HFFc6 (cell line): ENCODE measurements at regions not wholly inside any gene's neighbourhood (a gene's known extent, or its start where the extent isn't known, plus 50 kb on each side); places are given as distances from the start of the nearest gene placed in this dataset.
A peak's percentile ranks its signal among the peaks of the same experiment; 100 is the strongest.

ENCODE experiments used
- DNase-seq: peaks from one replicate; pipeline ENCODE4 v3.0.0-alpha.2; 2018
- H3K27ac Mint-ChIP-seq: 2 replicates; pipeline ENCODE4 v1.8.0; 2020; ENCODE audit warnings: mild to moderate bottlenecking, mixed read lengths
- H3K27me3 Mint-ChIP-seq: 2 replicates; pipeline ENCODE4 v1.8.0; 2021; ENCODE audit warnings: mild to moderate bottlenecking, moderate library complexity, mixed read lengths; ENCODE audit not compliant: insufficient read depth
- H3K36me3 Mint-ChIP-seq: 2 replicates; pipeline ENCODE4 v1.8.0; 2021; ENCODE audit warnings: low read depth, mixed read lengths
- H3K4me1 Mint-ChIP-seq: 2 replicates; pipeline ENCODE4 v1.8.0; 2020; ENCODE audit warnings: low read depth, mixed read lengths
- H3K4me3 Mint-ChIP-seq: 2 replicates; pipeline ENCODE4 v1.8.0; 2020; ENCODE audit warnings: mild to moderate bottlenecking, moderate library complexity, mixed read lengths
- H3K9me3 Mint-ChIP-seq: 2 replicates; pipeline ENCODE4 v1.8.0; 2020; ENCODE audit warnings: mild to moderate bottlenecking, mixed read lengths
- TF ChIP-seq, protein P1 (sequence below): fragments of 200-600 bp; sonication (generic); IDR thresholded peaks from 2 replicates; pipeline ENCODE4 v1.5.0; 2021; ENCODE audit warnings: antibody characterized with exemption, mild to moderate bottlenecking

DNA sequence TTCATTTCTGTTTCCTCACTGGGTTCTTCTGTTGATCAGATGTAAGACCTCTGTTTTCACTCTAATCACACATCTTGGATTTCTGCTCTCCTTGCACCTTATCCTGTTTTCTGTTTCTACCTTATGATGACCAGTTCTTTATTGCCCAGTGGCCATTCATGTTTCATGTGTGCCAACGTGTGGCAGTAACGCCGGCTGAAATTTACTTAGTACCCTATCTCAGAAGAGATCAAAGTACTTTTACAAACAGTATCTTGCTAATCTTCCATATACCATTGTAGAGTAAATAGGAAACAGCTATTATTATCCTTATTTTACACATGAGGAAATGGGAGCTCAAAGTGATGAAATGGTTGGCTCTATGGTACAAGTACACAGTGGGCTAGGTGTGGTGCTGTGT, 74.0 kb downstream of the GATA3 start:
- TF ChIP-seq, protein P1, sequence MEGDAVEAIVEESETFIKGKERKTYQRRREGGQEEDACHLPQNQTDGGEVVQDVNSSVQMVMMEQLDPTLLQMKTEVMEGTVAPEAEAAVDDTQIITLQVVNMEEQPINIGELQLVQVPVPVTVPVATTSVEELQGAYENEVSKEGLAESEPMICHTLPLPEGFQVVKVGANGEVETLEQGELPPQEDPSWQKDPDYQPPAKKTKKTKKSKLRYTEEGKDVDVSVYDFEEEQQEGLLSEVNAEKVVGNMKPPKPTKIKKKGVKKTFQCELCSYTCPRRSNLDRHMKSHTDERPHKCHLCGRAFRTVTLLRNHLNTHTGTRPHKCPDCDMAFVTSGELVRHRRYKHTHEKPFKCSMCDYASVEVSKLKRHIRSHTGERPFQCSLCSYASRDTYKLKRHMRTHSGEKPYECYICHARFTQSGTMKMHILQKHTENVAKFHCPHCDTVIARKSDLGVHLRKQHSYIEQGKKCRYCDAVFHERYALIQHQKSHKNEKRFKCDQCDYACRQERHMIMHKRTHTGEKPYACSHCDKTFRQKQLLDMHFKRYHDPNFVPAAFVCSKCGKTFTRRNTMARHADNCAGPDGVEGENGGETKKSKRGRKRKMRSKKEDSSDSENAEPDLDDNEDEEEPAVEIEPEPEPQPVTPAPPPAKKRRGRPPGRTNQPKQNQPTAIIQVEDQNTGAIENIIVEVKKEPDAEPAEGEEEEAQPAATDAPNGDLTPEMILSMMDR = no peak
- DNase-seq = no peak
- peaks cover 7% of the 10 kb centered on the region; the same call in 1 of the 2 replicates for H3K4me1 Mint-ChIP-seq
- peaks cover 4% of the 10 kb centered on the region for H3K27me3 Mint-ChIP-seq
- H3K27ac Mint-ChIP-seq = no peak overlapping the region
- H3K4me3 Mint-ChIP-seq = no peak overlapping the region
- no peaks in the 10 kb centered on the region; the same call in 1 of the 2 replicates for H3K9me3 Mint-ChIP-seq
- H3K36me3 Mint-ChIP-seq = no peaks in the 10 kb centered on the region

DNA sequence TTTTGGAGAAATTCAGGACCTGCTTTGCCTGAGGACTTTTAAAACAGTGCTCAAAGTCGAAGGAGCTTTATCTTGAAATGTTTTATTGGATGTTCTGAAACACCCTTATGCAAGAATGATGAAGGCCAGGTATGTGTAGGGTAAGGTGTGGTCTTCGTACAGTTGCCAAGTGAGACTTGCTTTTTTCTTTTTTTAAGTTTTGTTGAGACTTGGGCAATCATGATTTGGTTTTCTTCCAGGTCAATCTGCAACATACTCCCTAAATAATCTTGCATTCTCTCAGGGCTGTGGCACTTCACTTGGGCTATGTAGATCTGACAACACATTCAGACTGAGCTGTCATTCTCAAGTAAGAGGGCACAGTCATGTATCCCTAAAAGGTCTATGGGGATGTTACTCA, 75.0 kb downstream of the GATA3 start:
- no peak overlapping the region for H3K27ac Mint-ChIP-seq
- DNase-seq = no peak
- peaks cover 4% of the 10 kb centered on the region for H3K27me3 Mint-ChIP-seq
- TF ChIP-seq, protein P1 = no peak
- no peaks in the 10 kb centered on the region for H3K36me3 Mint-ChIP-seq
- no peaks in the 10 kb centered on the region; the same call in 1 of the 2 replicates for H3K9me3 Mint-ChIP-seq
- no peak overlapping the region for H3K4me3 Mint-ChIP-seq
- H3K4me1 Mint-ChIP-seq = peaks cover 7% of the 10 kb centered on the region; the same call in 1 of the 2 replicates

DNA sequence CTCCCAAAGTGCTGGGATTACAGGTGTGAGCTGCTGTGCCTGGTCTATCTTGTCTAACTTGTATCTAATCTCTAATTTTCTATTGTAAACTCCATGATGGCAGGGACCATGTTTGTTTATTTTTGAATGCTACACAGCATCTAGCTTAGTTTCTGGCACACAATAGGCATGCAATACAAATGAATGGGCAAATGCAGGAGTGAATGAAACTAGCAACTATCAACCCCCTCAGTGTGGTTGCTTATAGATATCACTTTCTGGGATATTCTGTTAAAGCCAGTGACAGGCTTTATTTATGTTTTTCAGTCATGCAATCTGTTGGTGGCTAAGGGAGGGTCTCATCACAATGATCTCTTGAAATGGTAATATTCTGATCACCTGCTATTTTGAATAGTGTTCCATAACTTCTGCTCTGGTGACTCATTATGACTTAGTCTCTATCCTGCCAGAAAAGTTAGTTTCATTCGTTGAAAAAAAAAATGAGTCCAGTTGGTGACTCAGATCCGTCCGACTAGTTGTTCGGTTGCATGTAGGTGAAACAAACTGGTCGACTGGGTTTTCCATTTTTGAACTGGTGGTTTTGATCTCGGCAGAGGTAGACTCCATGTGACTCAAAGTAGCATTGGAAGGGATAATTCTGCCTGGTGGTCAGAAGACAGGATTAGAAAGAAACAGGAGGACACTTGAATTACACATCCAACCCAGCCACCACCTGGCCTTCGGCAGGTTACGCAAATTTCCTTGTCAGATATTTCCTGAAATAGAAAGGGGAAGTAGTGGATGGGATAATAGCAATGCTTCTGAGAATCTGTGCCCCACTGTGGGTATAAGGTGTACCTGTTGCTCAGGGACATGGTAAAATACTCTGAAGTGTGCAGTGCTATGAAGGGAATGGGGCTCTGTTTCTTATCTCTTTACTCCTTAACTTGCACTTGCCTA, 76.8 kb downstream of the GATA3 start:
- TF ChIP-seq, protein P1 = no peak
- H3K36me3 Mint-ChIP-seq = no peaks in the 10 kb centered on the region
- H3K27me3 Mint-ChIP-seq = peaks cover 4% of the 10 kb centered on the region
- H3K27ac Mint-ChIP-seq = no peak overlapping the region
- H3K4me3 Mint-ChIP-seq = peak overlapping the region; percentile 55; the same call in 1 of the 2 replicates
- DNase-seq = no peak
- H3K9me3 Mint-ChIP-seq = no peaks in the 10 kb centered on the region; the same call in 1 of the 2 replicates
- H3K4me1 Mint-ChIP-seq = peaks cover 7% of the 10 kb centered on the region; the same call in 1 of the 2 replicates

DNA sequence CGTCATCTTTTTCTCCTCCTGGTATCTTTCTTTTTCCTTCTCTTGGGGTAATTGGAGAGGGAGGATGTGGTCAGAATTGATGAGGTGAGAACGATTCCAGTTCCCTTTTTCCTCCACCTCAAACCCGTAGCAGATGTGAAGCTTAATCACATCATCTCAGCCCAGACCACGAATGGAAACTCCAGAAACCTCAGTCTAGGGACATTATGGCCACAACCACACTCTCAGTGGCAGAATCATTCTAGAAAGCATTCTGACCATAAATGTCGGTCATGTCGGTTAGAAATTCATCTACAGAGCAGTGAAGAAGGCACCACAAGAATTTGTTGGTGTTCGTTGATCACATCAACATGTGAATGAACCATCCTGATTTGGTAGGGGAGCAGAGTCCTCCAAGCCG, 78.7 kb downstream of the GATA3 start:
- no peaks in the 10 kb centered on the region for H3K36me3 Mint-ChIP-seq
- peaks cover 4% of the 10 kb centered on the region for H3K27me3 Mint-ChIP-seq

DNA sequence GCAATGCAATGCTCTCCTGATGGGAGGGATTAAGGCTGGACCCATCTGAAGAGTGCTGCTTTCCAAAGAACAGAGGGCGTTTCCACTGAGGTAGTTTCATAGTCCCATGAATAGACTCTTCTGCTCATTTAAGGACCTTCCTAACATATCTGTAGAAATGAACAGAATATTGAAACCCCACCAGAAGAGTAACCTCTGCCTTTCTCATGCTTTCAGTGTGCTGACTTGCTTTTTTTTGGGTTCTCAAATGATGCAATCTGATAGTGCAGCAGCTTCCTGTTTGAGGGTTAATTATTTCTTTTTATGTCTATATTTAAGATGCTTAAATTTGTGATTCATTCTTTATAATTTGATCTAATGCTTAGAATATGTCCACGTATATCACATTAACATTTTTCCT, 82.2 kb downstream of the GATA3 start:
- H3K27ac Mint-ChIP-seq = no peak overlapping the region

More for the DNA sequence above, 78.7 kb downstream of the GATA3 start:
- DNase-seq = no peak
- no peak overlapping the region; the same call in 1 of the 2 replicates for H3K4me3 Mint-ChIP-seq
- H3K9me3 Mint-ChIP-seq = peaks cover 3% of the 10 kb centered on the region; the same call in 1 of the 2 replicates
- H3K4me1 Mint-ChIP-seq = peaks cover 8% of the 10 kb centered on the region; the same call in 1 of the 2 replicates
- H3K27ac Mint-ChIP-seq = no peak overlapping the region
- TF ChIP-seq, protein P1 = no peak

More for the DNA sequence above, 82.2 kb downstream of the GATA3 start:
- H3K27me3 Mint-ChIP-seq = no peaks in the 10 kb centered on the region; the same call in none of the 2 replicates
- peaks cover 8% of the 10 kb centered on the region; the same call in 1 of the 2 replicates for H3K9me3 Mint-ChIP-seq
- DNase-seq = no peak
- TF ChIP-seq, protein P1 = no peak
- peaks cover 8% of the 10 kb centered on the region; the same call in 1 of the 2 replicates for H3K4me1 Mint-ChIP-seq
- no peaks in the 10 kb centered on the region for H3K36me3 Mint-ChIP-seq
- no peak overlapping the region for H3K4me3 Mint-ChIP-seq
